Stomach (tissue), 4 donors: ENCODE measurements at regions not wholly inside any gene's neighbourhood (a gene's known extent, or its start where the extent isn't known, plus 50 kb on each side); places are given as distances from the start of the nearest gene placed in this dataset.

ENCODE experiments used
- CTCF ChIP-seq, 7 experiments: fragments of 450-650 bp in 4 of 7; fragments of 200-600 bp in 3 of 7; sonication (generic) in 3 of 7; IDR thresholded peaks; one replicate each; pipeline ENCODE4 v1.5.1; 2016 to 2019; ENCODE audit warnings: antibody characterized with exemption in 7 of 7, control low read depth in 2 of 7, mild to moderate bottlenecking in 1 of 7
- POLR2A ChIP-seq, 4 donors: fragments of 450-650 bp; IDR thresholded peaks; one replicate each; pipeline ENCODE4 v1.6.1; 2016; ENCODE audit warnings: antibody characterized with exemption in 4 of 4, control low read depth in 2 of 4, mild to moderate bottlenecking in 1 of 4, moderate library complexity in 1 of 4
- POLR2AphosphoS5 ChIP-seq, 3 donors: sonication (generic); formaldehyde crosslinking; IDR thresholded peaks; one replicate each; pipeline ENCODE4 v1.6.1; 2016; ENCODE audit warnings: antibody characterized with exemption in 3 of 3

GRCh38 chr2:37544591-37545031 lies 126.8 kb downstream of the CDC42EP3 start:
- TF ChIP-seq CTCF (IDR thresholded peaks at IDR 0.05) (no peak), POLR2AphosphoS5 (IDR thresholded peaks at IDR 0.05) (no peak), POLR2A (IDR thresholded peaks at IDR 0.05) (no peak)
